ENCODE measurements at regions not wholly inside any gene's neighbourhood (a gene's known extent, or its start where the extent isn't known, plus 50 kb on each side); places are given as distances from the start of the nearest gene placed in this dataset.
"Not testable (repeated sequence)": the region's sequence is repeated elsewhere in the genome, so short reads cannot be mapped to it uniquely, and the experiment has no call there.

GRCh38 chr10:36423821-36424248 lies 701.6 kb upstream of the ANKRD30A start:
- intact Hi-C loops (cut with micrococcal nuclease), result no loop called here
- H3K36me3 Mint-ChIP-seq (ENCODE audit: low read depth), result no peaks in the 10 kb centered on the region
- ATAC-seq (ENCODE audit: low read depth) (no peak), DNase-seq (no peak)
- no peaks in the 10 kb centered on the region for H3K27me3 Mint-ChIP-seq
- CTCF ChIA-PET, result no interaction called here
- POLR2A ChIA-PET, result no interaction called here
- H3K4me3 Mint-ChIP-seq, result no peak overlapping the region
- peaks cover 8% of the 10 kb centered on the region for H3K9me3 Mint-ChIP-seq
- H3K27ac Mint-ChIP-seq, result no peak overlapping the region
- no peak for TF ChIP-seq CTCF (IDR thresholded peaks at IDR 0.05)
- H3K4me1 Mint-ChIP-seq, result no peaks in the 10 kb centered on the region

- ATAC-seq (ENCODE audit: low read depth) (no peak), DNase-seq (no peak)
- CTCF ChIA-PET, result no interaction called here
- POLR2A ChIA-PET, result no interaction called here
- Mint-ChIP-seq H3K9me3 (peaks cover 3% of the 10 kb centered on the region), H3K4me3 (no peak overlapping the region), H3K27me3 (no peaks in the 10 kb centered on the region), H3K36me3 (ENCODE audit: low read depth) (no peaks in the 10 kb centered on the region), H3K4me1 (no peaks in the 10 kb centered on the region), H3K27ac (no peak overlapping the region)
- TF ChIP-seq CTCF (IDR thresholded peaks at IDR 0.05), result no peak
- intact Hi-C loops (cut with micrococcal nuclease), result no loop called here
Observed at GRCh38 chr10:36421992-36422391, 703.4 kb upstream of the ANKRD30A start.

GRCh38 chr10:36416513-36416912 lies 708.9 kb upstream of the ANKRD30A start:
- ATAC-seq (ENCODE audit: low read depth), result no peak
- CTCF ChIA-PET, result no interaction called here

DNA sequence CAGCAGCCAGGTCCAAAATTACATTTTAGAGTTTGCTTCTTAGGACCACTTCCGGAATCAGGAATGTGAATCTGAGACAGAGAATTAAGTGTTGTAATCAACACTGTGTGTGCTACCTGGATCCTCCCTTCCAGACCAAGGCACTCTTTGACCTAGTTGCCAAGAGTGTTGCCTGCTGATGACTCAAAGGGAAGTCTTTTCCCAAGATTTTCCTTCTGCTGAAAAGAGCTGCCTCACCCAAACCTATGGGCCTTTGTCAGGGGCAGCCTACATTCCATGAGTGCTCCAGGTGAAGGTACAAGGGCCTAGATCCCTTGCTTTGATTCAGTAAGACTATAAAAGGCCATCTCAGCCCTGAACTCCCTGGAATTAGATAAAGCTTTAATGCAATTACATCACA lies 712.5 kb upstream of the ANKRD30A start:
- POLR2A ChIA-PET, result no interaction called here
- no peak for TF ChIP-seq CTCF (IDR thresholded peaks at IDR 0.05)
- H3K4me1 Mint-ChIP-seq, result no peaks in the 10 kb centered on the region
- no peaks in the 10 kb centered on the region for H3K36me3 Mint-ChIP-seq (ENCODE audit: low read depth)
- peaks cover 15% of the 10 kb centered on the region for H3K9me3 Mint-ChIP-seq
- intact Hi-C loops (cut with micrococcal nuclease), result no loop called here
- H3K27ac Mint-ChIP-seq, result no peak overlapping the region
- DNase-seq (no peak), ATAC-seq (ENCODE audit: low read depth) (no peak)
- CTCF ChIA-PET, result no interaction called here
- no peaks in the 10 kb centered on the region for H3K27me3 Mint-ChIP-seq
- no peak overlapping the region for H3K4me3 Mint-ChIP-seq

More at GRCh38 chr10:36416513-36416912, 708.9 kb upstream of the ANKRD30A start:
- Mint-ChIP-seq H3K27me3 (no peaks in the 10 kb centered on the region), H3K9me3 (peaks cover 16% of the 10 kb centered on the region), H3K4me3 (no peak overlapping the region), H3K4me1 (no peaks in the 10 kb centered on the region), H3K36me3 (ENCODE audit: low read depth) (no peaks in the 10 kb centered on the region), H3K27ac (no peak overlapping the region)
- DNase-seq, result no peak
- POLR2A ChIA-PET, result no interaction called here
- intact Hi-C loops (cut with micrococcal nuclease), result no loop called here
- TF ChIP-seq CTCF (IDR thresholded peaks at IDR 0.05), result no peak

- H3K4me1 Mint-ChIP-seq; H3K9me3 Mint-ChIP-seq; intact Hi-C loops (cut with micrococcal nuclease); H3K27ac Mint-ChIP-seq; H3K4me3 Mint-ChIP-seq; H3K36me3 Mint-ChIP-seq (ENCODE audit: low read depth); POLR2A ChIA-PET; ATAC-seq (ENCODE audit: low read depth); CTCF ChIA-PET; H3K27me3 Mint-ChIP-seq; DNase-seq: not testable (repeated sequence)
Observed at GRCh38 chr10:36400238-36400637, 725.2 kb upstream of the ANKRD30A start.

- CTCF ChIA-PET, result no interaction called here
Observed at GRCh38 chr10:36393801-36394200, 731.6 kb upstream of the ANKRD30A start.

More at GRCh38 chr10:36393801-36394200, 731.6 kb upstream of the ANKRD30A start:
- intact Hi-C loops (cut with micrococcal nuclease), result no loop called here
- POLR2A ChIA-PET, result no interaction called here
- ATAC-seq (ENCODE audit: low read depth) (no peak), DNase-seq (no peak)
- Mint-ChIP-seq H3K27ac (no peak overlapping the region), H3K27me3 (no peaks in the 10 kb centered on the region), H3K36me3 (ENCODE audit: low read depth) (no peaks in the 10 kb centered on the region), H3K4me1 (no peaks in the 10 kb centered on the region), H3K9me3 (no peaks in the 10 kb centered on the region), H3K4me3 (no peak overlapping the region)
- no peak for TF ChIP-seq CTCF (IDR thresholded peaks at IDR 0.05)
